MCF 10A (cell line): ENCODE measurements at regions not wholly inside any gene's neighbourhood (a gene's known extent, or its start where the extent isn't known, plus 50 kb on each side); places are given as distances from the start of the nearest gene placed in this dataset.

ENCODE experiments used
- BruUV-seq: library from RNA; stranded (reverse); fragments of 400-500 nt; replicated peaks from 2 replicates; lab custom pipeline; 2021; lab: Mats Ljungman, UMichigan
- CTCF ChIA-PET: fragments of 300-600 bp; sonication (Branson Sonifier 250); formaldehyde crosslinking; extraction: SDS; loops from one replicate; lab custom pipeline; 2021; ENCODE audit warnings: antibody characterized with exemption, inconsistent platforms; lab: Yijun Ruan, JAX
- POLR2A ChIA-PET: fragments of 300-600, 350-650 bp; sonication (Branson Sonifier 250); formaldehyde crosslinking; extraction: SDS; loops from one replicate; lab custom pipeline; 2020; ENCODE audit warnings: antibody characterized with exemption, inconsistent platforms; lab: Yijun Ruan, JAX
- DNase-seq: peaks from one replicate; pipeline ENCODE4 v3.0.0-alpha.2; 2018; ENCODE audit not compliant: unreplicated experiment
- H3K27ac Mint-ChIP-seq: one replicate; pipeline ENCODE4 v1.8.0; 2022; ENCODE audit warnings: mild to moderate bottlenecking, low read depth, mixed read lengths; ENCODE audit not compliant: unreplicated experiment
- H3K27me3 Mint-ChIP-seq: one replicate; pipeline ENCODE4 v1.8.0; 2022; ENCODE audit warnings: mixed read lengths; ENCODE audit not compliant: insufficient read depth, unreplicated experiment
- H3K36me3 Mint-ChIP-seq: one replicate; pipeline ENCODE4 v1.8.0; 2022; ENCODE audit warnings: mild to moderate bottlenecking, moderate library complexity, mixed read lengths; ENCODE audit not compliant: insufficient read depth, unreplicated experiment
- H3K4me1 Mint-ChIP-seq: one replicate; pipeline ENCODE4 v1.8.0; 2022; ENCODE audit warnings: mixed read lengths; ENCODE audit not compliant: insufficient read depth, unreplicated experiment
- H3K4me3 Mint-ChIP-seq: one replicate; pipeline ENCODE4 v1.8.0; 2022; ENCODE audit warnings: mild to moderate bottlenecking, moderate library complexity, mixed read lengths; ENCODE audit not compliant: unreplicated experiment
- H3K9me3 Mint-ChIP-seq: one replicate; pipeline ENCODE4 v1.8.0; 2022; ENCODE audit warnings: mixed read lengths; ENCODE audit not compliant: unreplicated experiment
- intact Hi-C: fragments of 100-400 bp; cut with micrococcal nuclease; formaldehyde crosslinking; loops from 2 replicates; pipeline ENCODE4 v1.14.1; 2022
- TF ChIP-seq, protein P1 (sequence below): fragments of 200-600 bp; IDR thresholded peaks from one replicate; pipeline ENCODE4 v1.8.0; 2022; ENCODE audit warnings: antibody characterized with exemption, mild to moderate bottlenecking; ENCODE audit not compliant: unreplicated experiment

GRCh38 chr10:42983591-42983990 is 93.3 kb upstream of the RET start:
- BruUV-seq = no TSS peak
- CTCF ChIA-PET = interaction anchor here (1.3 kb wide), 1 partner anchor 110 kb away, joined by 4 read pairs; no protein-coding TSS in a partner anchor
- Mint-ChIP-seq H3K27me3 (no peaks in the 10 kb centered on the region), H3K36me3 (no peaks in the 10 kb centered on the region), H3K4me1 (no peaks in the 10 kb centered on the region), H3K27ac (no peak overlapping the region), H3K9me3 (peaks cover 9% of the 10 kb centered on the region), H3K4me3 (no peak overlapping the region)
- intact Hi-C loops = no loop called here
- DNase-seq = no peak
- TF ChIP-seq, protein P1, sequence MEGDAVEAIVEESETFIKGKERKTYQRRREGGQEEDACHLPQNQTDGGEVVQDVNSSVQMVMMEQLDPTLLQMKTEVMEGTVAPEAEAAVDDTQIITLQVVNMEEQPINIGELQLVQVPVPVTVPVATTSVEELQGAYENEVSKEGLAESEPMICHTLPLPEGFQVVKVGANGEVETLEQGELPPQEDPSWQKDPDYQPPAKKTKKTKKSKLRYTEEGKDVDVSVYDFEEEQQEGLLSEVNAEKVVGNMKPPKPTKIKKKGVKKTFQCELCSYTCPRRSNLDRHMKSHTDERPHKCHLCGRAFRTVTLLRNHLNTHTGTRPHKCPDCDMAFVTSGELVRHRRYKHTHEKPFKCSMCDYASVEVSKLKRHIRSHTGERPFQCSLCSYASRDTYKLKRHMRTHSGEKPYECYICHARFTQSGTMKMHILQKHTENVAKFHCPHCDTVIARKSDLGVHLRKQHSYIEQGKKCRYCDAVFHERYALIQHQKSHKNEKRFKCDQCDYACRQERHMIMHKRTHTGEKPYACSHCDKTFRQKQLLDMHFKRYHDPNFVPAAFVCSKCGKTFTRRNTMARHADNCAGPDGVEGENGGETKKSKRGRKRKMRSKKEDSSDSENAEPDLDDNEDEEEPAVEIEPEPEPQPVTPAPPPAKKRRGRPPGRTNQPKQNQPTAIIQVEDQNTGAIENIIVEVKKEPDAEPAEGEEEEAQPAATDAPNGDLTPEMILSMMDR = no peak
- POLR2A ChIA-PET = no interaction called here

GRCh38 chr10:42984035-42984610 is 92.7 kb upstream of the RET start:
- Mint-ChIP-seq H3K4me1 (no peaks in the 10 kb centered on the region), H3K27me3 (no peaks in the 10 kb centered on the region)

GRCh38 chr10:42984761-42985325 is 92.0 kb upstream of the RET start:
- H3K27me3 Mint-ChIP-seq = no peaks in the 10 kb centered on the region
- H3K27ac Mint-ChIP-seq = no peak overlapping the region
- H3K4me1 Mint-ChIP-seq = no peaks in the 10 kb centered on the region
- no TSS peak for BruUV-seq
- ChIA-PET CTCF (no interaction called here), POLR2A (no interaction called here)
- intact Hi-C loops = no loop called here
- H3K9me3 Mint-ChIP-seq = peaks cover 18% of the 10 kb centered on the region
- H3K4me3 Mint-ChIP-seq = no peak overlapping the region
- H3K36me3 Mint-ChIP-seq = no peaks in the 10 kb centered on the region
- no peak for DNase-seq
- TF ChIP-seq, protein P1 = no peak

More at GRCh38 chr10:42984035-42984610, 92.7 kb upstream of the RET start:
- peaks cover 13% of the 10 kb centered on the region for H3K9me3 Mint-ChIP-seq
- CTCF ChIA-PET = interaction anchor here (1.3 kb wide), 1 partner anchor 109 kb away, joined by 4 read pairs; no protein-coding TSS in a partner anchor
- H3K36me3 Mint-ChIP-seq = no peaks in the 10 kb centered on the region
- BruUV-seq = no TSS peak
- POLR2A ChIA-PET = no interaction called here
- TF ChIP-seq, protein P1 = no peak
- H3K27ac Mint-ChIP-seq = no peak overlapping the region
- intact Hi-C loops = no loop called here
- no peak overlapping the region for H3K4me3 Mint-ChIP-seq
- no peak for DNase-seq

DNA sequence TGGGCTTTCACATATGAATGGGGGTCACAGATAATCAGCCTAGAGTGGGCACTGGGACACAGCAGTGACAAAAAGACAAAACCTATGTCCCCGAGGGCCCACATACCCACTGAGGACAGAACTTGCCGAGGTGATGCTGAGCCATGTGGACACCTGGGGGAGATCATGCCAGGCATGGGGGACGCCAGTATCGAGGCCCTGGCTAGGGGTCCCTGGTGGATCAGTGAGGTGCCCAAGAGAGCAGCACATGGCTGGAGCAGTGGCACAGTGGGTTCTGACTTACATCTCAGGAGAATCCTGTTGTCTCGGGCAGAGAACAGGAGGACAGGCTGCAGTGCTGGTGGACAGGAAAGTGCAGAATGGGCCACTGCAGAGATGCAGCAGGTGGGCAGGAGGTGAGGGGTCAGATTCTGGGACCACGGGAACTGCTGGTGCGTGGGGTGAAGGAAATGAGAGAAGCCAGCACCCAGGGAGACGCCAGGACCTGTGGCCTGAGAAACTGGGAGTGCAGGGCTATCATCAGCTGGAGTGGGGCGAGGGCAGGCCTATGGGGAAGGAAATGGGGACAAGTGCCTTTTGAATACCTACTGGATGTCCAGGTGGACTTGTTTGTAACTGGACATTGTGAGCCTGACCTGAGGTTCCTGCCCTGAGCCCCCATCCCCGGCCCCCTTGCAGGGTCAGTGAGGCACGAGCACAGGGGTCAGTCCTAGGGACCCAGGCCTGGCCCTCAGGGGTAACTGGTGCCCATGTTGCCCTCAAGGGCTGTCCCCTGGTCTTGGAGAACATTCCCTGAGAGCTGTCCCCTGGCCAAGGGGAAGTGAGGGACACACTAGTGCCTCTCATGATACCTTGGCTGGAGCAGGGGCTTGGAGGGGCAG is 91.2 kb upstream of the RET start:
- BruUV-seq = no TSS peak
- H3K27me3 Mint-ChIP-seq = no peaks in the 10 kb centered on the region
- H3K9me3 Mint-ChIP-seq = peaks cover 18% of the 10 kb centered on the region
- ChIA-PET CTCF (interaction anchor here (0.5 kb wide), 1 partner anchor 618 kb away, joined by 4 read pairs; no protein-coding TSS in a partner anchor), POLR2A (no interaction called here)
- no peaks in the 10 kb centered on the region for H3K4me1 Mint-ChIP-seq
- DNase-seq = no peak
- no peak overlapping the region for H3K27ac Mint-ChIP-seq
- intact Hi-C loops = no loop called here
- no peaks in the 10 kb centered on the region for H3K36me3 Mint-ChIP-seq
- no peak overlapping the region for H3K4me3 Mint-ChIP-seq
- TF ChIP-seq, protein P1 = no peak
